ENCODE measurements at regions not wholly inside any gene's neighbourhood (a gene's known extent, or its start where the extent isn't known, plus 50 kb on each side); places are given as distances from the start of the nearest gene placed in this dataset.

- TF ChIP-seq CREB5 (CRISPR knock-in tag; IDR thresholded peaks at IDR 0.05; ENCODE audit: low read depth) = no peak
- TF ChIP-seq TSHZ2 (CRISPR knock-in tag; IDR thresholded peaks at IDR 0.05) = no peak
- no peak for TF ChIP-seq RARB (CRISPR knock-in tag; IDR thresholded peaks at IDR 0.05)
- no peak for TF ChIP-seq PATZ1 (CRISPR knock-in tag; IDR thresholded peaks at IDR 0.05; ENCODE audit: borderline replicate concordance)
- no peak for TF ChIP-seq BACH2 (CRISPR knock-in tag; IDR thresholded peaks at IDR 0.05; ENCODE audit: borderline replicate concordance)
Measured at GRCh38 chr2:228374741-228375140, 193.3 kb upstream of the SPHKAP start.

Data from SK-N-SH treated with all-trans-retinoic acid at 6 μM for 48 hours (cell line).